Activated T-helper 2 cell treated with anti-CD3 and anti-CD28 coated beads, Interferon-gamma antibody, Interleukin-2, Interleukin-4, amounts not matched to agents 10 μg/mL and 5 μg/mL and 100 μg/mL, durations not matched to agents 14 hours and 24 hours and 36 hours (primary cell): ENCODE measurements at regions not wholly inside any gene's neighbourhood (a gene's known extent, or its start where the extent isn't known, plus 50 kb on each side); places are given as distances from the start of the nearest gene placed in this dataset.
"Not testable (repeated sequence)": the region's sequence is repeated elsewhere in the genome, so short reads cannot be mapped to it uniquely, and the experiment has no call there.

ENCODE experiments used
- DNase-seq: peaks from one replicate; pipeline ENCODE4 v3.0.0; 2021; ENCODE audit warnings: low spot score
- H3K27ac Mint-ChIP-seq: one replicate; pipeline ENCODE4 v1.8.0; 2021; ENCODE audit warnings: mixed read lengths
- H3K27me3 Mint-ChIP-seq: one replicate; pipeline ENCODE4 v1.8.0; 2021; ENCODE audit warnings: low read depth, mixed read lengths
- H3K36me3 Mint-ChIP-seq: one replicate; pipeline ENCODE4 v1.8.0; 2021; ENCODE audit warnings: low read depth, mixed read lengths
- H3K4me1 Mint-ChIP-seq: one replicate; pipeline ENCODE4 v1.8.0; 2021; ENCODE audit warnings: low read depth, mixed read lengths
- H3K4me3 Mint-ChIP-seq: one replicate; pipeline ENCODE4 v1.8.0; 2021; ENCODE audit warnings: low read depth, mild to moderate bottlenecking, moderate library complexity, mixed read lengths
- H3K9me3 Mint-ChIP-seq: one replicate; pipeline ENCODE4 v1.8.0; 2021; ENCODE audit warnings: mixed read lengths
- intact Hi-C: fragments of 100-400 bp; cut with micrococcal nuclease; formaldehyde crosslinking; loops from one replicate; pipeline ENCODE4 v1.15.1; 2023

- H3K27ac Mint-ChIP-seq, intact Hi-C loops, DNase-seq, H3K9me3 Mint-ChIP-seq, H3K4me1 Mint-ChIP-seq, H3K4me3 Mint-ChIP-seq, H3K36me3 Mint-ChIP-seq: not testable (repeated sequence)
- peaks cover 23% of the 10 kb centered on the region for H3K27me3 Mint-ChIP-seq
Observed at GRCh38 chr7:32816409-32816948, 75.1 kb downstream of the KBTBD2 start.

GRCh38 chr7:32814779-32815178, 76.8 kb downstream of the KBTBD2 start:
- H3K27me3 Mint-ChIP-seq = peaks cover 18% of the 10 kb centered on the region
- H3K4me3 Mint-ChIP-seq, H3K36me3 Mint-ChIP-seq, H3K4me1 Mint-ChIP-seq, H3K27ac Mint-ChIP-seq, intact Hi-C loops, DNase-seq, H3K9me3 Mint-ChIP-seq: not testable (repeated sequence)

DNA sequence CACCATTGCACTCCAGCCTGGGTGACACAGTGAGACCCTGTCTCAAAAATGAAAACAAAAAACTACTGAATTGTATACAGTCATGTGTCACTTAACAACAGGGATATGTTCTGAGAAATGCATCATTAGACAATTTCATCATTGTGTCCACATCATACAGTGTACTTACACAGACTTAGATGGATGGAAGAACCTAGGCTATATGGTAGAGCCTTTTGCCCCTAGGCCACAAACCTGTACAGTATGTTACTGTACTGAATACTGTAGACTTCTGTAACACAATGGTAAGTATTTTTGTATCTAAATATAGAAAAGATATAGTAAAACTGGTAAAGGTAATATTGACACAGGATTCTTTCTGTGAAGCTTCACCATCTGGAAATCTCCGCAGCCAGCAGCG, 81.7 kb downstream of the KBTBD2 start:
- intact Hi-C loops = no loop called here
- Mint-ChIP-seq H3K36me3 (no peaks in the 10 kb centered on the region), H3K27ac (no peak overlapping the region), H3K9me3 (no peaks in the 10 kb centered on the region), H3K4me1 (no peaks in the 10 kb centered on the region), H3K4me3 (no peak overlapping the region), H3K27me3 (peaks cover 9% of the 10 kb centered on the region)
- no peak for DNase-seq

GRCh38 chr7:32809347-32809746, 82.2 kb downstream of the KBTBD2 start:
- intact Hi-C loops = no loop called here
- no peaks in the 10 kb centered on the region for H3K4me1 Mint-ChIP-seq

GRCh38 chr7:32803406-32804141, 88.0 kb downstream of the KBTBD2 start:
- intact Hi-C loops = no loop called here
- Mint-ChIP-seq H3K4me1 (no peaks in the 10 kb centered on the region), H3K4me3 (no peak overlapping the region), H3K27me3 (peaks cover 3% of the 10 kb centered on the region), H3K9me3 (peaks cover 10% of the 10 kb centered on the region), H3K27ac (no peak overlapping the region), H3K36me3 (no peaks in the 10 kb centered on the region)
- no peak for DNase-seq

More at GRCh38 chr7:32809347-32809746, 82.2 kb downstream of the KBTBD2 start:
- no peaks in the 10 kb centered on the region for H3K36me3 Mint-ChIP-seq
- no peaks in the 10 kb centered on the region for H3K9me3 Mint-ChIP-seq
- H3K27ac Mint-ChIP-seq = no peak overlapping the region
- peaks cover 6% of the 10 kb centered on the region for H3K27me3 Mint-ChIP-seq
- H3K4me3 Mint-ChIP-seq = no peak overlapping the region
- no peak for DNase-seq

DNA sequence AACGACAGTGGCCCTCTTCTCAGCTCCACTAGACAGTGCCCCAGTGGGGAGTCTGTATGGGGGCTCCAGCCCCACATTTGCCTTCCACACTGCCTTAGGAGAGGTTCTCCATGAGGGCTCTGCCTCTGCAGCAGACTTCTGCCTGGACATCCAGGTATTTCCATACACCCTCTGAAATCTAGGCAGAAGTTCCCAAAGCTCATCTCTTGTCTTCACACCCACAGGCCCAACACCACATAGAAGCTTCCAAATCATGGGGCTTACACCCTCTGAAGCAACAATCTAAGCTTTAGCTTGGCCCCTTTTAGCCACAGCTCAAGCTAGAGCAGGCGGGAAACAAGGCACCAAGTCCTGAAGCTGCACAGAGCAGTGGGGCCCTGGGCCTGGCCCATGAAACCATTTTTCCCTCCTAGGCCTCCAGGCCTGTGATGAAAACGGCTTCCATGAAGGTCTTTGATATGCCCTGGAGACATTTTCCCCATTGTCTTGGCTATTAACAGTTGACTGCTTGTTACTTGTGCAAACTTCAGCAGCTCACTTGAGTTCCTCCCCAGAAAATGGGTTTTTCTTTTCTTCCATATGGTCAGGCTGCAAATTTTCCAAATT, 89.2 kb downstream of the KBTBD2 start:
- H3K4me1 Mint-ChIP-seq = no peaks in the 10 kb centered on the region
- intact Hi-C loops = no loop called here
- H3K4me3 Mint-ChIP-seq = no peak overlapping the region

DNA sequence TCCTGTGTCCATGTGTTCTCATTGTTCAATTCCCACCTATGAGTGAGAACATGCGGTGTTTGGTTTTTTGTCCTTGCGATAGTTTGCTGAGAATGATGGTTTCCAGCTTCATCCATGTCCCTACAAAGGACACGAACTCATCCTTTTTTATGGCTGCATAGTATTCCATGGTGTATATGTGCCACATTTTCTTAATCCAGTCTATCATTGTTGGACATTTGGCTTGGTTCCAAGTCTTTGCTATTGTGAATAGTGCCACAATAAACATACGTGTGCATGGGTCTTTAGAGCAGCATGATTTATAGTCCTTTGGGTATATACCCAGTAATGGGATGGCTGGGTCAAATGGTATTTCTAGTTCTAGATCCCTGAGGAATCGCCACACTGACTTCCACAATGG, 98.5 kb downstream of the KBTBD2 start:
- H3K27ac Mint-ChIP-seq, H3K36me3 Mint-ChIP-seq, H3K4me3 Mint-ChIP-seq, DNase-seq, intact Hi-C loops, H3K9me3 Mint-ChIP-seq, H3K27me3 Mint-ChIP-seq, H3K4me1 Mint-ChIP-seq: not testable (repeated sequence)

More for the DNA sequence above, 89.2 kb downstream of the KBTBD2 start:
- no peaks in the 10 kb centered on the region for H3K36me3 Mint-ChIP-seq
- peaks cover 10% of the 10 kb centered on the region for H3K9me3 Mint-ChIP-seq
- DNase-seq = no peak
- H3K27ac Mint-ChIP-seq = no peak overlapping the region
- H3K27me3 Mint-ChIP-seq = peaks cover 5% of the 10 kb centered on the region

GRCh38 chr7:32790766-32791430, 100.7 kb downstream of the KBTBD2 start:
- H3K27me3 Mint-ChIP-seq, H3K36me3 Mint-ChIP-seq, intact Hi-C loops, DNase-seq, H3K27ac Mint-ChIP-seq, H3K4me1 Mint-ChIP-seq, H3K4me3 Mint-ChIP-seq, H3K9me3 Mint-ChIP-seq: not testable (repeated sequence)

DNA sequence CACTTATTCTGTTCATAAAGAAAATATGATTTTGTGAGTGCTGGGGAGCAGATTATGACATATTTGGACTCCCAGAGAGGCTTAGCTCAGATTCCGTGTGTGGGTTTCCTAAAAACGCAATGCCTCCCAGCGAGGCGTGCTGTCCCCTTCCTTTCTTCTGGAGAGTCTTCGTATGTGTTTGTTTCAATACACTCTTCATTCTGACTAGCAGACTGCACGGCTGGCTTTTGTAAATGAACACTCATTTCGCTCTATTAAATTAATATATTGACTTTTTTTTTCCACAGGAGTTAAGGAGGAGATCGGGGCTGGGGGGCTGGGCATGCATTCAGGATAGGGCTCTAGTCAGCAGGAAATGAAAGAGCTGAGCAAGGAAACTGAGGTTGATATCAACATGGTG, 102.3 kb downstream of the KBTBD2 start:
- H3K36me3 Mint-ChIP-seq, H3K4me3 Mint-ChIP-seq, H3K9me3 Mint-ChIP-seq, intact Hi-C loops, DNase-seq, H3K27ac Mint-ChIP-seq, H3K27me3 Mint-ChIP-seq, H3K4me1 Mint-ChIP-seq: not testable (repeated sequence)

GRCh38 chr7:32788174-32788573, 103.4 kb downstream of the KBTBD2 start:
- H3K27me3 Mint-ChIP-seq, H3K4me3 Mint-ChIP-seq, H3K36me3 Mint-ChIP-seq, H3K4me1 Mint-ChIP-seq, DNase-seq, intact Hi-C loops, H3K9me3 Mint-ChIP-seq, H3K27ac Mint-ChIP-seq: not testable (repeated sequence)

DNA sequence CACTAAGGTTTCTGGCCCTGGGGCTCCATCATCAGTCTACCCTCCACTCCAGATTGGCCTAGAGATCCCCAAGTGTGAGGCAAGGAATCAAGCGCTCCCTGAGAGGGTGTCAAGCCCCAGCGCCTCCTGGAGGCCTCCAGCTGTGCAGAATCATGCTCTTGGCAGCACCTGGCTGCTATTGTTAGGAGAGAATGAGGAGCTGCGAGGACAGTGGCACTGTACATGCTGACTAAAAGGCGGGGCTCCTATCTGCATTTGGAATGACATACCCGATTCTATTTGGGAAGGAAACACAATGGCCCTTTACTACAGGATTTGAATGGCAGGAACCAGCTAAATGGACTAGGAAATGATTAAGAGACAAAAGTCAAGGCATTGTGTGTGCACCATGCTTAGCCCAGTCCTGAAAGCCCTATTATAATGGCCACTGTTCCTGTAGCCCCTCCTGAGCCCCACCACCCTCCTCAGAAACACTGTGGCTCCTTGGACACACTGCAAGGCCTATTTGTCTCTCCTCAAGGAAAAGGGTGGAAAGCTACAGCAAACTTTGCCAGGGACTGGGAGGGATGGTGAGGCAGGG, 106.1 kb downstream of the KBTBD2 start:
- H3K4me3 Mint-ChIP-seq, H3K27me3 Mint-ChIP-seq, intact Hi-C loops, H3K4me1 Mint-ChIP-seq, DNase-seq, H3K9me3 Mint-ChIP-seq, H3K36me3 Mint-ChIP-seq, H3K27ac Mint-ChIP-seq: not testable (repeated sequence)

DNA sequence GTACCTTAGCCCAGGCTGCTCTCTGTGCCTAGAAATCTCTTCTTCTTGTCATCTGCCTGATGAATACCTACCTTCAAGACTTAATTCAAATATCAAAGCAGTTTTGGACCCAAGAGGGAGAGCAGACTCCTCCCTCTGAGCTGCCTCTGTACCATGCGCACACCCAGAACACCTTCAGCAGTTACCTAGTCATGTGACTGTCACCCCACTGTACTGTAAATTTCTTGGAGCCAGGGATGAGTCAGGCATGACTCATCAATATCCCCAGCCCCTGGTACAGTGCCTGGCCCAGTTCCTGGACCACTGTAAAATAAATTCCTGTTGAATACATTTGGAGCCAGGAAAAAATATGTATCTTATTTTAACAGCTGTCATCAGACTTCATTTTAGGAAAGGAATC, 111.7 kb downstream of the KBTBD2 start:
- H3K36me3 Mint-ChIP-seq, H3K9me3 Mint-ChIP-seq, DNase-seq, H3K27me3 Mint-ChIP-seq, intact Hi-C loops, H3K27ac Mint-ChIP-seq, H3K4me1 Mint-ChIP-seq, H3K4me3 Mint-ChIP-seq: not testable (repeated sequence)

GRCh38 chr7:32779167-32779566, 112.4 kb downstream of the KBTBD2 start:
- H3K27me3 Mint-ChIP-seq = peaks cover 6% of the 10 kb centered on the region
- no peaks in the 10 kb centered on the region for H3K36me3 Mint-ChIP-seq
- H3K27ac Mint-ChIP-seq = no peak overlapping the region
- DNase-seq = no peak
- H3K4me1 Mint-ChIP-seq = no peaks in the 10 kb centered on the region
- H3K4me3 Mint-ChIP-seq = no peak overlapping the region
- intact Hi-C loops = no loop called here
- no peaks in the 10 kb centered on the region for H3K9me3 Mint-ChIP-seq
